SK-N-SH treated with all-trans-retinoic acid at 6 μM for 48 hours (cell line): ENCODE measurements at regions not wholly inside any gene's neighbourhood (a gene's known extent, or its start where the extent isn't known, plus 50 kb on each side); places are given as distances from the start of the nearest gene placed in this dataset.

Source experiments
- ATAC-seq: fragments of 200-7000 bp; cut with Tn5 transposase; 3 replicates; pipeline ENCODE4 v1.9.1; 2020; ENCODE audit warnings: mild to moderate bottlenecking, moderate library complexity
- ARNTL ChIP-seq: fragments of 450-650 bp; formaldehyde crosslinking; IDR thresholded peaks from 2 replicates; pipeline ENCODE4 v1.5.0; 2020; ENCODE audit warnings: low read depth, mild to moderate bottlenecking, moderate library complexity, borderline replicate concordance
- BACH2 ChIP-seq: fragments of 250-450 bp; sonication (Bioruptor Pico); IDR thresholded peaks from 2 replicates; pipeline ENCODE4 v1.9.0; 2021; ENCODE audit warnings: mild to moderate bottlenecking, borderline replicate concordance
- CREB5 ChIP-seq: fragments of 250-450 bp; sonication (Bioruptor Pico); IDR thresholded peaks from 2 replicates; pipeline ENCODE4 v1.5.1; 2020; ENCODE audit warnings: low read depth, mild to moderate bottlenecking, moderate library complexity
- CSDC2 ChIP-seq: fragments of 250-450 bp; sonication (Bioruptor Pico); IDR thresholded peaks from 2 replicates; pipeline ENCODE4 v1.5.0; 2020; ENCODE audit warnings: mild to moderate bottlenecking, moderate library complexity
- ESRRG ChIP-seq: fragments of 250-450 bp; sonication (Bioruptor Pico); IDR thresholded peaks from 2 replicates; pipeline ENCODE4 v1.6.1; 2021; ENCODE audit warnings: mild to moderate bottlenecking
- GLIS3 ChIP-seq: fragments of 250-450 bp; sonication (Bioruptor Pico); IDR thresholded peaks from 2 replicates; pipeline ENCODE4 v1.5.0; 2020; ENCODE audit warnings: mild to moderate bottlenecking, moderate library complexity
- ISL1 ChIP-seq: fragments of 250-450 bp; sonication (Bioruptor Pico); IDR thresholded peaks from 2 replicates; pipeline ENCODE4 v2.1.2; 2022; ENCODE audit warnings: mild to moderate bottlenecking, moderate library complexity
- OSR1 ChIP-seq: fragments of 250-450 bp; sonication (Bioruptor Pico); IDR thresholded peaks from 2 replicates; pipeline ENCODE4 v1.8.0; 2022; ENCODE audit warnings: moderate library complexity, mild to moderate bottlenecking, inconsistent platforms
- RARB ChIP-seq: fragments of 250-450 bp; sonication (Bioruptor Pico); IDR thresholded peaks from 2 replicates; pipeline ENCODE4 v1.8.0; 2021; ENCODE audit warnings: mild to moderate bottlenecking, moderate library complexity
- SNAI2 ChIP-seq: fragments of 250-450 bp; sonication (Bioruptor Pico); IDR thresholded peaks from 2 replicates; pipeline ENCODE4 v1.5.0; 2020; ENCODE audit warnings: mild to moderate bottlenecking, moderate library complexity
- TCF4 ChIP-seq: fragments of 250-450 bp; sonication (Bioruptor Pico); IDR thresholded peaks from 2 replicates; pipeline ENCODE4 v1.8.0; 2021; ENCODE audit warnings: mild to moderate bottlenecking, moderate library complexity, borderline replicate concordance
- TOX ChIP-seq: fragments of 250-450 bp; sonication (Bioruptor Pico); IDR thresholded peaks from 2 replicates; pipeline ENCODE4 v1.8.0; 2021; ENCODE audit warnings: mild to moderate bottlenecking, moderate library complexity, borderline replicate concordance
- TSHZ2 ChIP-seq: fragments of 250-450 bp; sonication (Bioruptor Pico); IDR thresholded peaks from 2 replicates; pipeline ENCODE4 v1.5.0; 2020; ENCODE audit warnings: mild to moderate bottlenecking, moderate library complexity
- ZC3H10 ChIP-seq: fragments of 250-450 bp; sonication (Bioruptor Pico); IDR thresholded peaks from 2 replicates; pipeline ENCODE4 v1.5.1; 2021; ENCODE audit warnings: mild to moderate bottlenecking, moderate library complexity
- ZFP3 ChIP-seq: fragments of 250-450 bp; sonication (Bioruptor Pico); IDR thresholded peaks from 2 replicates; pipeline ENCODE4 v1.5.0; 2020; ENCODE audit warnings: mild to moderate bottlenecking, moderate library complexity
- ZFP30 ChIP-seq: fragments of 450-650 bp; formaldehyde crosslinking; IDR thresholded peaks from 2 replicates; pipeline ENCODE4 v1.5.0; 2022; ENCODE audit warnings: mild to moderate bottlenecking, moderate library complexity
- ZNF565 ChIP-seq: fragments of 450-650 bp; formaldehyde crosslinking; conservative IDR thresholded peaks from 2 replicates; pipeline ENCODE4 v1.5.0; 2020; ENCODE audit warnings: low read depth, mild to moderate bottlenecking, moderate library complexity
- ZNF8 ChIP-seq: fragments of 450-650 bp; formaldehyde crosslinking; IDR thresholded peaks from 2 replicates; pipeline ENCODE4 v1.5.0; 2020; ENCODE audit warnings: mild to moderate bottlenecking, moderate library complexity
- TF ChIP-seq, protein P1 (sequence below): fragments of 250-450 bp; sonication (Bioruptor Pico); IDR thresholded peaks from 2 replicates; pipeline ENCODE4 v1.5.1; 2021; ENCODE audit warnings: mild to moderate bottlenecking, moderate library complexity
- TF ChIP-seq, protein P2 (sequence below): fragments of 250-450 bp; sonication (Bioruptor Pico); IDR thresholded peaks from 2 replicates; pipeline ENCODE4 v1.8.0; 2021; ENCODE audit warnings: low read depth, mild to moderate bottlenecking, moderate library complexity, borderline replicate concordance
- TF ChIP-seq, protein P3 (sequence below): fragments of 250-450 bp; sonication (Bioruptor Pico); IDR thresholded peaks from 2 replicates; pipeline ENCODE4 v1.8.0; 2020; ENCODE audit warnings: mild to moderate bottlenecking, moderate library complexity, borderline replicate concordance

DNA sequence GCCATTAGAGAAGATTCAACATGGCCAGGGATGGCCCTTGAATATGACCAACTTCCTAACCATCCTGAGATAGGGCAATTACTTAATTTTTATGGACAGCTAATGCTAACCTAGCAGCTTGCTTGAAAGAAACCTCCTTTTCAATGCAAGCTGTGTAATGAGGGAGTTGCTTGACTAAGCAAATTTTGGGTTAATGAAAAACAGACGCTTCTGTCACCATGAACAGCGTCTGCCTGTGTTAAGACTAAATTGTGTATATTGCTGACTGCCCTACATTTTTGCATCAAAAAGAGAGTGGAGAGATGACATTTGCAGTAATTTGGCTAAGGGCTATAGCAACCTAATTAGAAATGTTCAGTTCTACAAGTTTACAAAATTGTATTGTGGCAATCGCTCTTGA is 319.2 kb upstream of the LRATD1 start:
- ATAC-seq: no peak
- TF ChIP-seq CSDC2 (CRISPR knock-in tag) (no peak), TCF4 (CRISPR knock-in tag) (peak; percentile 60; the same call in 1 of the 2 replicates)

DNA sequence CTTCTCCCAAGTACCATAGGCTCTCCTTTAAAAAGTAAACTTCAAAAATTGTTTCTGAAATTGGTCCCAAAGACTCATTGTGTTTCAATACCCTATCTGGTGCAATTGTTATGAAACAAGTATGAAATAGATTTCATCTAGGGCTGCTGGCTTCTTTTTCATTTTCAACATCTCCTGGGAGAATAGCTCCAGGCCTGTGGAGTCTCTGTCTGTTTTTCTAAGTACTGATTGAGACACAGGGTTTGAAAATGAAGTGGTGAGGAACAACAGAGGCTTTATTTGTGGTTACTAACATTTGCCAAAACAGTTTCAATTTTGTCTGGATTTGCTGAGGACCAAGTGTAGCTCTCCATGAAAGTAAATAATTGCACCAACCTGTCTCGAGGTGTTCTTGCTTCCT is 315.9 kb upstream of the LRATD1 start:
- ATAC-seq: no peak
- no peak for TF ChIP-seq RARB (CRISPR knock-in tag)
- no peak for TF ChIP-seq TOX (CRISPR knock-in tag)
- TF ChIP-seq GLIS3 (CRISPR knock-in tag): no peak
- TF ChIP-seq OSR1: no peak
- no peak for TF ChIP-seq ZFP30 (CRISPR knock-in tag)

- ATAC-seq: no peak
- no peak for TF ChIP-seq ZFP3 (CRISPR knock-in tag)
- TF ChIP-seq ESRRG (CRISPR knock-in tag): no peak
- no peak for TF ChIP-seq TCF4 (CRISPR knock-in tag)
- TF ChIP-seq ZNF8 (CRISPR knock-in tag): no peak
- no peak for TF ChIP-seq TOX (CRISPR knock-in tag)
- no peak for TF ChIP-seq CSDC2 (CRISPR knock-in tag)
- TF ChIP-seq, protein P1, sequence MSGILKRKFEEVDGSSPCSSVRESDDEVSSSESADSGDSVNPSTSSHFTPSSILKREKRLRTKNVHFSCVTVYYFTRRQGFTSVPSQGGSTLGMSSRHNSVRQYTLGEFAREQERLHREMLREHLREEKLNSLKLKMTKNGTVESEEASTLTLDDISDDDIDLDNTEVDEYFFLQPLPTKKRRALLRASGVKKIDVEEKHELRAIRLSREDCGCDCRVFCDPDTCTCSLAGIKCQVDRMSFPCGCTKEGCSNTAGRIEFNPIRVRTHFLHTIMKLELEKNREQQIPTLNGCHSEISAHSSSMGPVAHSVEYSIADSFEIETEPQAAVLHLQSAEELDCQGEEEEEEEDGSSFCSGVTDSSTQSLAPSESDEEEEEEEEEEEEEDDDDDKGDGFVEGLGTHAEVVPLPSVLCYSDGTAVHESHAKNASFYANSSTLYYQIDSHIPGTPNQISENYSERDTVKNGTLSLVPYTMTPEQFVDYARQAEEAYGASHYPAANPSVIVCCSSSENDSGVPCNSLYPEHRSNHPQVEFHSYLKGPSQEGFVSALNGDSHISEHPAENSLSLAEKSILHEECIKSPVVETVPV (CRISPR knock-in tag): no peak
- no peak for TF ChIP-seq ZNF565 (CRISPR knock-in tag)
- TF ChIP-seq OSR1: no peak
- no peak for TF ChIP-seq ZC3H10 (CRISPR knock-in tag)
- TF ChIP-seq TSHZ2 (CRISPR knock-in tag): no peak
- TF ChIP-seq, protein P2, sequence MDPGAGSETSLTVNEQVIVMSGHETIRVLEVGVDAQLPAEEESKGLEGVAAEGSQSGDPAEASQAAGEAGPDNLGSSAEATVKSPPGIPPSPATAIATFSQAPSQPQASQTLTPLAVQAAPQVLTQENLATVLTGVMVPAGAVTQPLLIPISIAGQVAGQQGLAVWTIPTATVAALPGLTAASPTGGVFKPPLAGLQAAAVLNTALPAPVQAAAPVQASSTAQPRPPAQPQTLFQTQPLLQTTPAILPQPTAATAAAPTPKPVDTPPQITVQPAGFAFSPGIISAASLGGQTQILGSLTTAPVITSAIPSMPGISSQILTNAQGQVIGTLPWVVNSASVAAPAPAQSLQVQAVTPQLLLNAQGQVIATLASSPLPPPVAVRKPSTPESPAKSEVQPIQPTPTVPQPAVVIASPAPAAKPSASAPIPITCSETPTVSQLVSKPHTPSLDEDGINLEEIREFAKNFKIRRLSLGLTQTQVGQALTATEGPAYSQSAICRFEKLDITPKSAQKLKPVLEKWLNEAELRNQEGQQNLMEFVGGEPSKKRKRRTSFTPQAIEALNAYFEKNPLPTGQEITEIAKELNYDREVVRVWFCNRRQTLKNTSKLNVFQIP (CRISPR knock-in tag): no peak
- no peak for TF ChIP-seq ARNTL (CRISPR knock-in tag)
- TF ChIP-seq SNAI2: no peak
- no peak for TF ChIP-seq ZFP30 (CRISPR knock-in tag)
Measured at GRCh38 chr2:14321357-14321756, 311.2 kb upstream of the LRATD1 start.

DNA sequence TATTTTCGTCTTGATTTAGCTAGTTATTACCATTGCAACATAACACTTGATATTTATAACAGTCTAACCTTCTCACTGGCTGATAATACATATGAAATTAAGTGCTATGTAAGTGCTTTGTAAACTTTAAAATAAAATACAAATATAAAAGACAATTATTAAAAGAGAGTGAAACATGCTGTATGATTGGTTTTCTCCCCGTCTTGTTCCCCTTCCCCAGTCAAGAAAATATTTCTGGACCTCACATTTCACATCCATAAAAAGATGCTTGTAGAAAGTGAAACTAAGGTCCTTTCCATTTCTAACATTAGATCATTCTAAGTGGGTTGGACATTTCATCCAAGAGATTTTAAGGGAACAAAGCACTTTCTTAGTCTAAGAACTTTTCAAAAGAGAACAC is 310.2 kb upstream of the LRATD1 start:
- ATAC-seq: no peak
- TF ChIP-seq, protein P2 (CRISPR knock-in tag): no peak
- TF ChIP-seq RARB (CRISPR knock-in tag): no peak
- TF ChIP-seq ZNF565 (CRISPR knock-in tag): no peak
- TF ChIP-seq ISL1: no peak
- TF ChIP-seq TCF4 (CRISPR knock-in tag): no peak
- TF ChIP-seq CSDC2 (CRISPR knock-in tag): no peak
- TF ChIP-seq BACH2 (CRISPR knock-in tag): no peak
- no peak for TF ChIP-seq CREB5 (CRISPR knock-in tag)
- TF ChIP-seq GLIS3 (CRISPR knock-in tag): no peak
- no peak for TF ChIP-seq TOX (CRISPR knock-in tag)
- TF ChIP-seq TSHZ2 (CRISPR knock-in tag): no peak
- no peak for TF ChIP-seq ZFP30 (CRISPR knock-in tag)
- TF ChIP-seq, protein P3, sequence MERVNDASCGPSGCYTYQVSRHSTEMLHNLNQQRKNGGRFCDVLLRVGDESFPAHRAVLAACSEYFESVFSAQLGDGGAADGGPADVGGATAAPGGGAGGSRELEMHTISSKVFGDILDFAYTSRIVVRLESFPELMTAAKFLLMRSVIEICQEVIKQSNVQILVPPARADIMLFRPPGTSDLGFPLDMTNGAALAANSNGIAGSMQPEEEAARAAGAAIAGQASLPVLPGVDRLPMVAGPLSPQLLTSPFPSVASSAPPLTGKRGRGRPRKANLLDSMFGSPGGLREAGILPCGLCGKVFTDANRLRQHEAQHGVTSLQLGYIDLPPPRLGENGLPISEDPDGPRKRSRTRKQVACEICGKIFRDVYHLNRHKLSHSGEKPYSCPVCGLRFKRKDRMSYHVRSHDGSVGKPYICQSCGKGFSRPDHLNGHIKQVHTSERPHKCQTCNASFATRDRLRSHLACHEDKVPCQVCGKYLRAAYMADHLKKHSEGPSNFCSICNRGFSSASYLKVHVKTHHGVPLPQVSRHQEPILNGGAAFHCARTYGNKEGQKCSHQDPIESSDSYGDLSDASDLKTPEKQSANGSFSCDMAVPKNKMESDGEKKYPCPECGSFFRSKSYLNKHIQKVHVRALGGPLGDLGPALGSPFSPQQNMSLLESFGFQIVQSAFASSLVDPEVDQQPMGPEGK (CRISPR knock-in tag): no peak
- no peak for TF ChIP-seq ZNF8 (CRISPR knock-in tag)
